WERI-Rb-1 (cell line): ENCODE measurements at regions not wholly inside any gene's neighbourhood (a gene's known extent, or its start where the extent isn't known, plus 50 kb on each side); places are given as distances from the start of the nearest gene placed in this dataset.

ENCODE experiments used
- DNase-seq: peaks from one replicate; pipeline ENCODE4 v3.0.0-alpha.2; 2020
- H3K27ac ChIP-seq: fragments of 250-450 bp; sonication (Bioruptor Pico); 2 replicates; pipeline ENCODE4 v1.5.1; 2020; ENCODE audit warnings: mild to moderate bottlenecking, moderate library complexity
- H3K27me3 ChIP-seq: fragments of 250-450 bp; sonication (Bioruptor Pico); 2 replicates; pipeline ENCODE4 v1.5.1; 2021; ENCODE audit warnings: mild to moderate bottlenecking, low read depth, moderate library complexity; ENCODE audit not compliant: insufficient read depth, severe bottlenecking
- H3K36me3 ChIP-seq: fragments of 250-450 bp; sonication (Bioruptor Pico); 2 replicates; pipeline ENCODE4 v1.5.1; 2020; ENCODE audit warnings: mild to moderate bottlenecking, moderate library complexity
- H3K4me3 ChIP-seq: 2 replicates; pipeline ENCODE4 v1.5.1; 2011; ENCODE audit warnings: low read depth, mild to moderate bottlenecking, control low read depth, low read length
- H3K9me3 ChIP-seq: fragments of 250-450 bp; sonication (Bioruptor Pico); 2 replicates; pipeline ENCODE4 v1.5.1; 2021; ENCODE audit warnings: mild to moderate bottlenecking, moderate library complexity; ENCODE audit not compliant: severe bottlenecking
- TF ChIP-seq, protein P1 (sequence below): IDR thresholded peaks from 2 replicates; pipeline ENCODE4 v1.5.1; 2011; ENCODE audit warnings: low read depth, mild to moderate bottlenecking, control low read depth, inconsistent platforms, low read length

DNA sequence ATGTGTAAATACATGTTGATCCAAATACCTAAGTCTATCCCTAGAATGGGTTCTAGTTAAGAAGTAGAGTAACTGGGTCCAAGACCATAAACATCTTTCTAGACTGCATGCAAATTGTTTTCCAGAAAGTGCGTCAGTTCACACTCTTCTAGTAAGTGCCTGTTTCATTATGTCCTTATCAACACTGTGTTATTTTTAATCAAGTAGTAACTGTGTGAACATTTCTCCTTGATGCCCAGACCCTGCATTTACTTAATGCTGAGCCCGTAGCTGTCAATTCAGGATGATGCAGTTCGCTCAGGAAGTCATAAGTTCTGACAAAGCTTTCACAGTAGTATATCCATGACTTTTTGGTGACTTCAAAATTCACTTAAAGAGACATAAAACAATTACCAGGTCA is 374.8 kb downstream of the OTUD1 start:
- no peak overlapping the region for H3K27ac ChIP-seq
- TF ChIP-seq, protein P1, sequence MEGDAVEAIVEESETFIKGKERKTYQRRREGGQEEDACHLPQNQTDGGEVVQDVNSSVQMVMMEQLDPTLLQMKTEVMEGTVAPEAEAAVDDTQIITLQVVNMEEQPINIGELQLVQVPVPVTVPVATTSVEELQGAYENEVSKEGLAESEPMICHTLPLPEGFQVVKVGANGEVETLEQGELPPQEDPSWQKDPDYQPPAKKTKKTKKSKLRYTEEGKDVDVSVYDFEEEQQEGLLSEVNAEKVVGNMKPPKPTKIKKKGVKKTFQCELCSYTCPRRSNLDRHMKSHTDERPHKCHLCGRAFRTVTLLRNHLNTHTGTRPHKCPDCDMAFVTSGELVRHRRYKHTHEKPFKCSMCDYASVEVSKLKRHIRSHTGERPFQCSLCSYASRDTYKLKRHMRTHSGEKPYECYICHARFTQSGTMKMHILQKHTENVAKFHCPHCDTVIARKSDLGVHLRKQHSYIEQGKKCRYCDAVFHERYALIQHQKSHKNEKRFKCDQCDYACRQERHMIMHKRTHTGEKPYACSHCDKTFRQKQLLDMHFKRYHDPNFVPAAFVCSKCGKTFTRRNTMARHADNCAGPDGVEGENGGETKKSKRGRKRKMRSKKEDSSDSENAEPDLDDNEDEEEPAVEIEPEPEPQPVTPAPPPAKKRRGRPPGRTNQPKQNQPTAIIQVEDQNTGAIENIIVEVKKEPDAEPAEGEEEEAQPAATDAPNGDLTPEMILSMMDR = no peak
- DNase-seq = no peak
- H3K36me3 ChIP-seq = no peaks in the 10 kb centered on the region
- no peak overlapping the region for H3K4me3 ChIP-seq
- H3K9me3 ChIP-seq = no peaks in the 10 kb centered on the region
- no peaks in the 10 kb centered on the region for H3K27me3 ChIP-seq

DNA sequence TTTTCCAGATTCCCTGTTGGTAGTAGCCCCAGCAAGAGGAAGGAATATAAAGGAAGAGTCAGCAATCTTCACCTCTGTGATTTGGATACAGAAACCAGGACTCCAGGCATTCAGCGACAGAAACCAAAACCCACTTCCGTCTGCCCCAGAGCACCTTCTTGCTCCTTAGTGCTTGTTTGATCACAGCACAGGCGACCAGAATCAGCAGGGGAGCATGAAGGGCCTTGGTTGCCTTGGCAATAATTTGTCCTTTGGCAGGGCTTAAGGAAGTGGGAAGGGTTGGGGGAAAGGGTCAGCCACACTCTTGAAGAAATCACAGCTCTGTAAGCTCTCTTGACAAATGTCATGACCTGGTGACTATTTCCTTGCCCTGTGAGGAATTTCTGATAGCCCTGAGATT is 379.6 kb downstream of the OTUD1 start:
- Histone ChIP-seq H3K36me3 (no peaks in the 10 kb centered on the region), H3K9me3 (no peaks in the 10 kb centered on the region), H3K4me3 (no peak overlapping the region), H3K27me3 (no peaks in the 10 kb centered on the region), H3K27ac (no peak overlapping the region)
- TF ChIP-seq, protein P1 = no peak
- no peak for DNase-seq

DNA sequence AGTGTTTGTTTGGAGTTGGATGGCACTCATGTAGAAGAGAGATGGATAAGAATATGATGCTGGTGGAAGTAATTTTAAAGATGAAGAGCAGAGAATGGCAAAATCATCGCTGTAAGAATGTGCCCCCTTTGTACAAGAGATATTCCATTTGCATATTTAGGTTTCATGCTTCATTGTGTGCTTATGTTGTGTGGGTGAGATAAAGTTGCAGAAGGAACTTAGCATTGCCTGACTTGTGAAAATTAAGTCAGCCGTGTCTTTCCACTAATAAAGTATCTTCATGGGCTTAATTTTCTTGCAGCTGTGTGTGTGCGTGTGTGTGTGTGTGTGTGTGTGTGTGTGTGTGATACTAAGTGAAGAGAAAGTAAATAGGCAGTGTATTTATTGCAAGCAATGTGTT is 381.9 kb downstream of the OTUD1 start:
- no peaks in the 10 kb centered on the region for H3K36me3 ChIP-seq
- DNase-seq = no peak
- H3K4me3 ChIP-seq = no peak overlapping the region

DNA sequence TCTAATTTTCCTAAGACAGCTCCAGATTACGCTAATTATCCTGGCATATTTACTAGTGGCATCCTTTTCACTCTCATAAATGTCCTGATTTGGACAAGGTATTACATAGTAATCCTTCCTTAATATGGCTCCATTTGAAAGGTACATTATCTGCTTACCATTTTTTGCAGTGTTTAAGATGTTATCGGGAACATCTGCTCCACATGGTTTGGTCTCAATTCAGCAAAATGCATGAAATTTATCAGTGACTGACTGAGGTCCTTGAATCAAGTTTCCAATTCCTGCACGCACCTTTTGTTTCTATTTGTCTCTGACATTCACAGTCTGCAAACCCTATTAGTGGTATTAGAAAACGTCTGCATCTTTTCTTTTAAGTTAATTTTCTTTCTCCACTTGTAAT is 384.1 kb upstream of the KIAA1217 start:
- H3K9me3 ChIP-seq = no peaks in the 10 kb centered on the region
- H3K27ac ChIP-seq = no peak overlapping the region
- H3K4me3 ChIP-seq = no peak overlapping the region
- TF ChIP-seq, protein P1 = no peak
- H3K36me3 ChIP-seq = no peaks in the 10 kb centered on the region
- DNase-seq = no peak
- no peaks in the 10 kb centered on the region for H3K27me3 ChIP-seq

More for the DNA sequence above, 381.9 kb downstream of the OTUD1 start:
- Histone ChIP-seq H3K9me3 (no peaks in the 10 kb centered on the region), H3K27ac (no peak overlapping the region), H3K27me3 (no peaks in the 10 kb centered on the region)
- TF ChIP-seq, protein P1 = no peak

DNA sequence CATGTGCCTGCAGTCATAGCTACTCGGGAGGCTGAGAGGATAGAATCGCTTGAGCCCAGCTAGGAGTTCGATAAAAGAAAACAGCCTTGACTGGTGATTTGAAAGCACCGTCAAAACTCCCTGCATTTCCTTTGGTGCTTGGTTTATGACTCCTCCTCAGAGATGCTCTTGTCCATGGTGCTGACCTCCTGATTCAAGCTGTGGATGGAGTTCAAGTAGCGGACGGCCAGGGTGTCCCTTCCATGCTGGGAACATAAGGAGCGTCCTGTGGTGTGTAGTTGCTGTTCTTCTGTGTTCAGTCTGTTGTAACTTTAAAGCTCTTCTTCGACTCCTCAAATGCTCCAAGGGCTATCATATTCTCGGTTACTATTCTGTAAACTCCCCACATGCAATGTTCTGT is 382.5 kb upstream of the KIAA1217 start:
- TF ChIP-seq, protein P1 = no peak
- Histone ChIP-seq H3K4me3 (no peak overlapping the region), H3K9me3 (no peaks in the 10 kb centered on the region), H3K27ac (no peak overlapping the region), H3K27me3 (no peaks in the 10 kb centered on the region), H3K36me3 (no peaks in the 10 kb centered on the region)
- no peak for DNase-seq

DNA sequence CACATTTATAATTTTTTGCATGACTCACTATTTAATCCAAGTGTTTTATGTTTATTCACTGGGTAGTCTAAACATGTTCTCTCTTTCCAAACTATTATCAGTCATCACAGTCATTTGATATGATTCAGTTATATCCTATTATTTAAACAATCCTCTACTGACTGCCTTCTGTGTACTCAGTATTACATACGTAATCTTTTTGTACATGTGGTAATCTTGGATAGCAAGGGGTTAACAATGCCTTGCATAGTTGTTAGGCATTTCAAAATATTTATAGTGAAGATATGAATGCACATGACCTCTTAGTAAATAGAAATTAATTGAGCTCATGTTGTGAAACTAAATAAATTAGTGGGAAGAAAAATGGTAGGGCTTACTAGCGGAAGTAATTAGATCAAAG is 379.4 kb upstream of the KIAA1217 start:
- Histone ChIP-seq H3K27me3 (no peaks in the 10 kb centered on the region), H3K27ac (no peak overlapping the region), H3K36me3 (no peaks in the 10 kb centered on the region), H3K9me3 (no peaks in the 10 kb centered on the region), H3K4me3 (no peak overlapping the region)
- TF ChIP-seq, protein P1 = no peak
- no peak for DNase-seq
